Endothelial cell of umbilical vein (primary cell): ENCODE measurements at regions not wholly inside any gene's neighbourhood (a gene's known extent, or its start where the extent isn't known, plus 50 kb on each side); places are given as distances from the start of the nearest gene placed in this dataset.

Experiments
- JUN ChIP-seq: IDR thresholded peaks from 2 replicates; pipeline ENCODE4 v1.6.1; 2011; ENCODE audit warnings: borderline replicate concordance, low read depth; ENCODE audit not compliant: insufficient read length, insufficient read depth
- POLR2A ChIP-seq: IDR thresholded peaks from 2 replicates; pipeline ENCODE4 v1.6.1; 2012; ENCODE audit warnings: low read depth, mild to moderate bottlenecking, control low read depth, low read length
- TF ChIP-seq, protein P1 (sequence below), 2 donors: IDR thresholded peaks; 1 replicate in 1 of 2; 2 replicates in 1 of 2; pipeline ENCODE4 v1.5.1; 2011; ENCODE audit warnings: low read length in 2 of 2, mild to moderate bottlenecking in 2 of 2, moderate library complexity in 2 of 2, control low read depth in 1 of 2, inconsistent platforms in 1 of 2, low read depth in 1 of 2; ENCODE audit not compliant: insufficient read depth in 1 of 2; ENCODE audit errors: extremely low read depth in 1 of 2

GRCh38 chr9:36499174-36499890 lies 73.4 kb upstream of the MELK start:
- TF ChIP-seq POLR2A (no peak), JUN (no peak)
- TF ChIP-seq, protein P1, sequence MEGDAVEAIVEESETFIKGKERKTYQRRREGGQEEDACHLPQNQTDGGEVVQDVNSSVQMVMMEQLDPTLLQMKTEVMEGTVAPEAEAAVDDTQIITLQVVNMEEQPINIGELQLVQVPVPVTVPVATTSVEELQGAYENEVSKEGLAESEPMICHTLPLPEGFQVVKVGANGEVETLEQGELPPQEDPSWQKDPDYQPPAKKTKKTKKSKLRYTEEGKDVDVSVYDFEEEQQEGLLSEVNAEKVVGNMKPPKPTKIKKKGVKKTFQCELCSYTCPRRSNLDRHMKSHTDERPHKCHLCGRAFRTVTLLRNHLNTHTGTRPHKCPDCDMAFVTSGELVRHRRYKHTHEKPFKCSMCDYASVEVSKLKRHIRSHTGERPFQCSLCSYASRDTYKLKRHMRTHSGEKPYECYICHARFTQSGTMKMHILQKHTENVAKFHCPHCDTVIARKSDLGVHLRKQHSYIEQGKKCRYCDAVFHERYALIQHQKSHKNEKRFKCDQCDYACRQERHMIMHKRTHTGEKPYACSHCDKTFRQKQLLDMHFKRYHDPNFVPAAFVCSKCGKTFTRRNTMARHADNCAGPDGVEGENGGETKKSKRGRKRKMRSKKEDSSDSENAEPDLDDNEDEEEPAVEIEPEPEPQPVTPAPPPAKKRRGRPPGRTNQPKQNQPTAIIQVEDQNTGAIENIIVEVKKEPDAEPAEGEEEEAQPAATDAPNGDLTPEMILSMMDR (IDR thresholded peaks at IDR 0.05; ENCODE audit: extremely low read depth in 1 of 2, insufficient read depth in 1 of 2, low read depth in 1 of 2, low read length in 2 of 2) = no peak
